GM10266 (cell line): ENCODE measurements at regions not wholly inside any gene's neighbourhood (a gene's known extent, or its start where the extent isn't known, plus 50 kb on each side); places are given as distances from the start of the nearest gene placed in this dataset.

Experiments used
- DNase-seq: peaks from one replicate; pipeline ENCODE4 v3.0.0; 2012; ENCODE audit errors: extremely low spot score
- TF ChIP-seq, protein P1 (sequence below): IDR thresholded peaks from 2 replicates; pipeline ENCODE4 v1.5.1; 2012; ENCODE audit warnings: mild to moderate bottlenecking, low read depth; ENCODE audit not compliant: control insufficient read depth, insufficient read depth; ENCODE audit errors: missing control alignments

DNA sequence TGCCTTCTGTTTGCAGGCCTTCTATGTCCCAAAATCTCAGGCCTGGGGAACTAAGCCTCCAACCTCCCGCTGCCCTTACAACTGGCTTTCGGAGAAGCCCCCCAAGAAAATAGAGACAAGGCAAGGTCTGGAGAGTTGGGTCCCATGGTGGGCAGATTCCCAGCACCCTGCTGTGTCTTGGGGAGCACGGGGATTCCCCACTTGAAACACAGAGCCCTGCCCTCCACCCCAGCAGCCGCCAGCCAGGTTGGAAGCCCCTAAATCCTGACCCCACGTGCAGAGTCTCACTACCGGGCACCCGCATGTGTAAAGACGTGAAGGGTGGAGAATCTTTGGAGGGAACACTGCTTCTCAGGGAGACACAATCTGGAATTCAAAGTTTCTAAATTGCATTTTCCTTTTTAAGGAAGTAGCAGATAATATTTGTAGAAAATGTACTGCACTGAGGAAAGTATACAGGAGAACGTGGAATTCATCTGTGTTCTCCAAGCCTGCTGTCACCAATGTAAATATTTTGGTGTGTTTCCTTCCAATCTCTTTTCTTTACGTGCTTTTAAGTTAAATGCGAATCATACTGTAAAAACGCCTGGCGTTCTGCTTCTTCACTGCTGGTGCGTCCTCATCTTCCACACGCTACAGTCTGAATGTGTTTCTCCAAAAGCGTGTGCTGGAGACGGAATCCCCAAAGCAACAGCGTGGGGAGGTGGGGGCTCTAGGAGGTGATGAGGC lies 220.9 kb downstream of the BRD1 start:
- DNase-seq: no peak
- TF ChIP-seq, protein P1, sequence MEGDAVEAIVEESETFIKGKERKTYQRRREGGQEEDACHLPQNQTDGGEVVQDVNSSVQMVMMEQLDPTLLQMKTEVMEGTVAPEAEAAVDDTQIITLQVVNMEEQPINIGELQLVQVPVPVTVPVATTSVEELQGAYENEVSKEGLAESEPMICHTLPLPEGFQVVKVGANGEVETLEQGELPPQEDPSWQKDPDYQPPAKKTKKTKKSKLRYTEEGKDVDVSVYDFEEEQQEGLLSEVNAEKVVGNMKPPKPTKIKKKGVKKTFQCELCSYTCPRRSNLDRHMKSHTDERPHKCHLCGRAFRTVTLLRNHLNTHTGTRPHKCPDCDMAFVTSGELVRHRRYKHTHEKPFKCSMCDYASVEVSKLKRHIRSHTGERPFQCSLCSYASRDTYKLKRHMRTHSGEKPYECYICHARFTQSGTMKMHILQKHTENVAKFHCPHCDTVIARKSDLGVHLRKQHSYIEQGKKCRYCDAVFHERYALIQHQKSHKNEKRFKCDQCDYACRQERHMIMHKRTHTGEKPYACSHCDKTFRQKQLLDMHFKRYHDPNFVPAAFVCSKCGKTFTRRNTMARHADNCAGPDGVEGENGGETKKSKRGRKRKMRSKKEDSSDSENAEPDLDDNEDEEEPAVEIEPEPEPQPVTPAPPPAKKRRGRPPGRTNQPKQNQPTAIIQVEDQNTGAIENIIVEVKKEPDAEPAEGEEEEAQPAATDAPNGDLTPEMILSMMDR: no peak

DNA sequence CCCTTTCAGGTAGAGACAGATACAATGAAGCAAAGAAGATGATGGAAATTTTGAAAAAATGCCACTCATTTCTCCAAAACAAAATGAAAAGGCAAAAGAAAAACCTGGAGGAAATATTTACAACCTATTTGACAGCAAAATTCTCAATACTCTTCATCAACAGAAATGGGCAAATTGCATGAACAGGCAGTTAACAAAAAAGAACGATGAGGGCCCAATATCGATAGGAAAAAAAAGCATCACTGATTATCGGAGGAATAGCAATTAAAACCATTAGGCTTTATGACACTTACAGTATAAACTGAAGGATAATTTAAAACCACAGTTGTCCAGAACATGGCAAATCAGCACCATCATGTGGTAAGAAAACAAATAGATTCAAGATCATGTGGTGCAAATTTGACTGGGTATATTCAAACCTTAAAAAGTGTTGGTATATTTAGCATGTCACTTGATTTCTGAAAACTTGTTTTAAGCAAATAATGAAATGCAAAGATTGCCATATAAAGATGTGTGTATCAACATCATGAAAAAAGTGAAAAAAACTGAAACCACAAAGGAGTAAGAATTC lies 222.9 kb downstream of the BRD1 start:
- DNase-seq: no peak
- TF ChIP-seq, protein P1: no peak

DNA sequence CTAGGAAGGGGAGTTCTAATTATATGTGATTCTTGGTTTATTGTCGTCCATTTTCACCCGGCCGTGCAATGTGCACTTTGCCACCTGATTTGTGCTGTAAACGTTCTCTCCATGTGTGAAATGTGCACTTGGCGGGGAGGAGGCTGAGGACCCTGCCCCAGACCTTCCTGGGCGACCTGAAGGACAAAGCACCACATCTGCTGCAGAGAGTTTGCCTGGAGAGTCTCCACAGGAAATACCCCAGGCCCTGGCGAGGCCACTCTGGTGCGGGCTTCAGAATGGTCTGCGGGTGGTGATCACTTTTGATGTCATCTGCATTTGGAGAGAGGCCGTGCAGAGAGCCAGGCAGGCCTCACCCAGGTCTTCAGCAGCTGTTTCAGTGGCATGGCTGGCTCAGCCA lies 224.7 kb downstream of the BRD1 start:
- TF ChIP-seq, protein P1: no peak
- DNase-seq: no peak

DNA sequence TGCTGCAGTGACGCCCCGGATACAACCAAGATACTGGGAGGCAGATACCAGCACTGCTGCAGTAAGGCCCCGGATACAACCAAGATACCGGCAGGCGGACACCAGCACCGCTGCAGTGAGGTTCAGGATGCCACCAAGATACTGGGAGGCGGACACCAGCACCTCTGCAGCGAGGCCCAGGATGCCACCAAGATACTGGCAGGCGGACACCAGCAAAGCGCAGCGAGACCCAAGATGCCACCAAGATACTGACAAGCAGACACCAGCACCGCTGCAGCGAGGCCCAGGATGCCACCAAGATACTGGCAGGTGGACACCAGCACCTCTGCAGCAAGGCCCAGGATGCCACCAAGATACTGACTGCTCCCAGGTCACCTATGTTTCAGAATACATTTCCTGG lies 225.2 kb downstream of the BRD1 start:
- DNase-seq: no peak
- TF ChIP-seq, protein P1: no peak

DNA sequence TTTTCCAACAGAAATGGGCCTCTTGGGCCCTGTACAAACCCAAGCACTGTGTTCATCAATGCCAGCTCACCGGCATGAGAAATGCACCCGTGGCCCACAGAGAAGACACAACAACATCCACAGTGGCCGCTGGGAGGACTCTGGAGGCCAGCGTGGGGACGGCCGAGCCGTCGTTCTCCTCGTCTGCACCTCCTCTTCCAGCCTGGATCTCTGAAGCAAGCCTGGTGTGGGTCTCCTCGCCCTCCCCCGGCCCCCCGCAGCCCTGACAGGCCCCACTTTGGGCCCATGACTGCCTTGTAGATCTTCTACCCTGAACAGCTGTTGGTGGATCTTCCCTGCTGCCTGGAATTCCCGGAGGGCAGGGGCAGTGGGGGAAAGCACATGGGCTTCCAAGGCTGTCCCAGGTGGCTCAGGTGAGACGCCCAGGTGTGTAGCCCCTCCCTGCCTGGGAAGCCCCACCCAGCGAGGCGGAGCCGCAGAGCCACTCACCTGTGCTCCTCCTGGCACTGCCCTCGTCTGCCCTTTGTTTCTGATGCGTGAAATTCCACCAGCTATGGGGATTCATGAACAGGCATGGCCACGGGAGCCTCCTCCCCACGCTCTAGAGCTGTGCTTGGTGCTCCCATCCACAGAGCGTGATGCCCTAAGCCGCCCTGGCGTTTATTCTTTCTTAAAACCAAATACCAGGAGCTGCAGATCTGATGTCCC lies 225.9 kb downstream of the BRD1 start:
- DNase-seq: no peak
- TF ChIP-seq, protein P1: no peak

DNA sequence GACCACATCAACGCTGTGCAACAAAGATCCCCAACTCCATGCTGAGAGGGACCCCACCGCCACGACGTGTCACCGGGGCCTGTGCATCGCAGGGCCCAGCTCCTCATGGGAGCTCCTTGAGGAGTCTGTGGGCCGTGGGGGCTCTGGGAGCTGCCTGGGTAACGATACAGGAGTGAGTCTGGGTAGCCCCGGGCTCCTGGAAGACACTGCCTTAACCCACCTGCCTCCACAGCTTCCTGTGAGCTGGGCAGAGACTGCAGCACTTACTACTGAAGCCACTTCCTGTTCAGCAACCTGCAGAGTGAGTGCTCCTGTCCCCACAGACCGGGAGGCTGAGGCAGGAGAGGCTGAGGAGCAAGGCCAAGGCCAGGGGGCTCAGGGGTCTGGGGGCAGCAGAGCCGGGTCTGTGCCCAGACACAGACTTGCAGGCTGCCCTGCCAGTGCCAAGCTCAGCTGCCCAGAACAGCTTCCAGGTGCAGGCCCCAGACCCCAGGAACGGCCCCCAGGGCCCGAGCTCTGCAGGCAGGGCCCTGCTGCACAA lies 226.7 kb downstream of the BRD1 start:
- no peak for DNase-seq
- TF ChIP-seq, protein P1: no peak

DNA sequence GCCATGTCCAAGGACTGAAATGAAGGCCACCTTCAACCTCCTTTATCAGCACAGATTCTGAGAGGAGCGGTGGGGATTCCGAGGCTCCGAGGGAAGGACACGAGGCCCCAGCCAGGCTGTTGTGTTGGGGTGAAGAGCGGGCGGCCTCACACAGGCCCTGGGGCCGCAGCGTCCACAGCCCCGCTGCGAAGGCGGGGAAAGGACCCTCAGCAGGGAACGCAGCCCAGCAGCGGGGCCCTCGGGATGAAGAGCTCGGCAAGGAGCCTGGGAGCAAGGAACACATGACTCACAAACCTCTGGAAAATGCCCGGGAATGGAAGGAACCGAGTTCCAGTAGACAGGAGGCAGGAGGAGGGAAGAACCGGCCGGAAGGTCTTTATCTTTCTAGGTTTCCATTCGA lies 227.2 kb downstream of the BRD1 start:
- TF ChIP-seq, protein P1: no peak
- DNase-seq: no peak
